MV-4-11 (cell line): ENCODE measurements at regions not wholly inside any gene's neighbourhood (a gene's known extent, or its start where the extent isn't known, plus 50 kb on each side); places are given as distances from the start of the nearest gene placed in this dataset.
"Not testable (repeated sequence)": the region's sequence is repeated elsewhere in the genome, so short reads cannot be mapped to it uniquely, and the experiment has no call there.

ENCODE experiments used
- DNase-seq: peaks from one replicate; lab custom pipeline; 2025; lab: John Stamatoyannopoulos, UW

DNA sequence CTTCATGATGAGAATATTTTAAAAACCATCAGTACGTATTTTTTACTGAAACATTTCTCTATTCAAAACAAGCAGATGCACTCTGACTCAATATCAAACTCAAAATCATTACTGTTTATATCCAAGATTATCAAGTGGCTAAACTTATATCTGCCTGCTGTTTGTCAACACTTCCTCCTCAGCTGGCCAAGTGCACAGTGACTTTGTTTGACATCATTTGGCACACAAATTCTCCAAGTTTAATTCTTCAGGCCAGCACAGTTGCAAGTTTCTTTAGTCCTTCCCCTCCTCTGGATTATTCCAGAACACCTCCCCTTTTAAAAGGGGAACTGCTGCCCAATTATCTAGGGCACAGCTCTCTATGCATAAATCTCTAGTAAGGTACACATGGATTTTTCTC, 346.6 kb downstream of the FSIP2 start:
- no peak for DNase-seq

- no peak for DNase-seq
Observed at GRCh38 chr2:186093174-186093573, 354.6 kb downstream of the FSIP2 start.

GRCh38 chr2:186098821-186099220, 360.2 kb downstream of the FSIP2 start:
- DNase-seq, result no peak

DNA sequence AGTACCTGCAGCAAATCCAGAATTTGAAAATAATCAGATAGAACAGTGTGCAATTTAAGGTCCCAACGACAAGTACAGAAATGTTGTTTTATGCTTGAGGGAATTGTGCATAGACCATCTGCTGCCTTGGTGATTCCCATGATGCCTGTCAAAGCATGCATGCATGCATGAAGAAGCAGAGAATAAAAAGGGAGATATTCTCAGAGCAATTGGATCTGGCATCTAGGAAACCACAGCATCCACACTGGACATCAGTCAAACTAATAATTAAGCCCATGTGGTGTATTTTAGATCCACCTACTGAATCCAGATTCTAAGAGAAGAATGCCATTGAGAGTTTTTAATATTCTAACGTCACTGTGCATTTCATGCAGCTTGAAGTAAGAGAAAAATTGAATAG, 361.2 kb downstream of the FSIP2 start:
- DNase-seq, result no peak

GRCh38 chr2:186100636-186101035, 362.0 kb downstream of the FSIP2 start:
- no peak for DNase-seq

GRCh38 chr2:186101616-186102015, 363.0 kb downstream of the FSIP2 start:
- no peak for DNase-seq

DNA sequence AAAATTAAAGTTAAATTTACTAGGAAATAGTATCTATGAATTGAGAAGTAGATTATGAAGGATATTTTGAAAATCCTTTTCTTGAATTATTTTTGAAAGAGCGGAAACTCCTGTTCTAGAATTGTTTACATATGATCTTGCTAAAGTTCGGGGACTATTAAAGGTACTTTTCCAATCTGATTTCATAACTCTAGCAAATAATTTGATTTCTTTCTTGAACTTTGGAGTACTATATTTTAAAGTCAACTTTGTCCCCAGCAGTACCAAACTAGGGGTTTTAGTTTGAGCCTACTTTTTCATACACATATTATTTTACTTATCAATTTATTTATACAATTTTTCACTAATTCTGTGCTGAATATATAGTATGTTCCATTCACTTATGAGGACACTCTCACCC, 364.7 kb downstream of the FSIP2 start:
- DNase-seq, result no peak

- DNase-seq, result no peak
Observed at GRCh38 chr2:186105016-186105724, 366.6 kb downstream of the FSIP2 start.

DNA sequence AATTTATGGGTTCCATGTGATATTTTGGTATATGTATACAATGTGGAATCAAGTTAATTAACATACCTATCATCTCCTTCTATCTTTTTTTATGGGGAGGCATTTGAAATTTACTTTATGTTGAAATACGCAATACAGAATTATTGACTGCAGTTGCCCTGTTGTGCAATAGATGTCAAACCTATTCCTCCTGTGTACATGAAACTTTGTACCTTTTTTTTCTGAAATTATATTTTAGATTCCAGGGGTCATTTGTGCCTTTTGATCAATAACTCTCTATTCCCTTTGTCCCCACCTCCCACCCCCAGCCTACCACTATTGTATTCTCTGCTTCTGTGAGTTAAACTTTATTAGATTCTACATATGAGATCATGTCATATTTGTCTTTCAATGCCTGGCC, 369.9 kb downstream of the FSIP2 start:
- no peak for DNase-seq

GRCh38 chr2:186113284-186113683, 372.8 kb upstream of the ZC3H15 start:
- no peak for DNase-seq

GRCh38 chr2:186125156-186125555, 360.9 kb upstream of the ZC3H15 start:
- no peak for DNase-seq

DNA sequence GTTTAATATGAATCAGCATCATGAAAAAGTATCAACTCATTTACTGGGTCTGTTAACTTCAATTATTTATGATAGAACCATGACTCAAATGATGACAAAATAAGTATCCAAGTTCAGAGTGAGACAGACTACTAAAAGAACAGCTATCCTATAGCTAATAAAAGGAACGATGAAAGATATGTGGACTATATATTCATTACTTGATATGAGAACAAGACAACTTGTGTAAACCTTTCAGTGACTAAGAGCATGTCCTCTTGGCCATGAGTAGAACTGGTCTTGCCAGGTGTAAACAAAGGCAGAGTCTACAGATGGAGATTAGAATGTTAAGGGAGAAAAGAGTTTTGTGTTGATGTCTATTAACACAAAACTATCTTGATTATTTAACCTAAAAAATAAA, 360.4 kb upstream of the ZC3H15 start:
- no peak for DNase-seq

- no peak for DNase-seq
Observed at GRCh38 chr2:186126181-186126580, 359.9 kb upstream of the ZC3H15 start.

- DNase-seq, result no peak
Observed at GRCh38 chr2:186129767-186130581, 356.1 kb upstream of the ZC3H15 start.

DNA sequence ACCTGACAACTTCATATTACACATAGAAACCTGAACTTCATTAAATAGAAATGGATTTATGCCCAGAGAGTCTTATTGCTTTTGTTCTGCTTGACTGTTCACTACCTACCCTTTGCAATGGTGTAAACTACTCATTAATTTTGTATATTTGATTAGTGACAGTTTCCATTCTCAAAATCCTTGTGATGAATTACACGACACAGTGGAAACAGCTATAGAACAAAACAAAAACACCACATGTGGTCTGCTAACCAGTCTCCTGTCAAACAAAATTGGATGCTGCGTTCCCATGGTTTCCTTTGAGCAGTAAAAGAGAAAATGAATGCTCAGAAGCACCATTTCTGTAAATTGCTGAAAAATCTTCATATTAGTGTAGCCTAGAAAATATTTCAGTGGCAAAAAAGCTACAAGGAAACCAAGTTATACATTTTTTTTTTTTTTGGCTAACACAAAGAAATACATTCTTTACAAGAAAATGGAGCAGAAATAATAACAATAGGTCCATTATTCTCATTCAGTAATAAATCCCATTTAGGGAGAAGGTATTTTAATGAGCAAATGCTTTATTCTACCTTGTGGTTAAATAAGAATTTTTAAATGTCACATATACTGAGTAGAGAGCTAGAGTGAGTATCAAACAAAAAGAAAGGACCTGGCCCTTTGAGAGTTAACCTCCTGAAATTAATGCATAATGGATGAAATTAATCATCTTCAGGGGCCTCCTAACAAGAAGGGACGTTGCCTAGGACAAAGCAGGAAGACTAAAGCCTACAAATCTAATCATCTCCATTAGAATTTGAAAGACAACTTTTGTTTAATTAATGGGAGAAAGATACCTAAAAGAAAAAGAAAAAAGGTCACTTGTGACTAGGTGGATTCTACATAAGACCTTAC, 355.1 kb upstream of the ZC3H15 start:
- DNase-seq, result no peak

DNA sequence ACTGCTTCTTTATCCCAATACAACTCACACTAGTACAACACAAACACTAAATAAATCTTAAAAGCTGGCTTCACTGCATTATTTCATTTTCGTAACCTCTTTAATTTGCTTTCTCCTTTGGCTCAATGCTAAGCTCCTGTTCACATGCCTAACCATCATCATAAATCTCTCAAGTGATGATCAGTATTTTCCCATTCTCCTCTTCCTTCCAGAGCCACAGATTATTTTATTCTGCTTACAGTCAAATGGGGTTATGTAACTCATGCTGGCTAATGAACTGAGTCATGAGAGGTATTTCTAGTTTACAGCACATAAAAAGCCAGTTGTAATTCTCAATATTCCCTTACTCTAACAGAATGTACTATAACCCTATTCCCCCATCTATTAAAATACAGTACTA, 350.4 kb upstream of the ZC3H15 start:
- DNase-seq, result no peak

- no peak for DNase-seq
Observed at GRCh38 chr2:186136860-186137259, 349.2 kb upstream of the ZC3H15 start.

GRCh38 chr2:186138845-186139244, 347.2 kb upstream of the ZC3H15 start:
- DNase-seq, result no peak

GRCh38 chr2:186159101-186159500, 327.0 kb upstream of the ZC3H15 start:
- no peak for DNase-seq

GRCh38 chr2:186164325-186164724, 321.7 kb upstream of the ZC3H15 start:
- DNase-seq, result no peak

DNA sequence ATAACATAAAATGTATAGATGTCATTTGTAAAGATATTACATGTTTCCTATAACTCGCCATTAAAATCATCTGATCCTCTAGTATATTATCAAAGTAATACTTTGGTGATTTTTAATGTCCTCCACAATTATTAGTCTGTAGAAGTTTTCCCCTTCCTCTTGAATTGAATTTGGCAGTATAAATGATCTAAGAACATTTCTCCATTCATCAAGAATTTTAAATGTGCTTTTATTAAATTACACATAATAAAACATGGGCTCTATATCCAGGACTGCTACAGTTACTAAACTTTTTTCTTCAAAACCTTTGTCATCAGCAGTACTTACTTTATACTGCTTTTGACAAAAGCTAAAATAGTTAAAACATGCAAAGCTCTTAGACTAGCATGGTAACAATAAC, 315.4 kb upstream of the ZC3H15 start:
- DNase-seq, result no peak

DNA sequence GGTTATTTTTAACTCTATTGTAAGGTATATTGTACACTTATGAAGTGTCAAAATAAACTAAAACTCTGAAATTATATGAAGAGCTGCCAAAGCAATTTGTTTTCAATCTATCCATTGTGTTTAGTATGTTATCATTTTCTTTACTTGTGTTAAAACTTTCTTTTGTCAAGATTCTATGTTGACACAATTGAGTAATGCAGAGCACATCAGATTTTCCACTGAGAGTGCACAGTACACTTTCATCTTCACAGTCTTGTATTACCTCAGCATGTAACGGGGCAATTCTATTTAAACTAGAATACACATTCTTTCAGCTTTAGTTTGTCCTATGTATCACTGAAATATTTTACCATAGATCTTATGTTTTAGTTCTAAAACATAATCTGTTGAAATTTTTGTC, 304.4 kb upstream of the ZC3H15 start:
- no peak for DNase-seq

DNA sequence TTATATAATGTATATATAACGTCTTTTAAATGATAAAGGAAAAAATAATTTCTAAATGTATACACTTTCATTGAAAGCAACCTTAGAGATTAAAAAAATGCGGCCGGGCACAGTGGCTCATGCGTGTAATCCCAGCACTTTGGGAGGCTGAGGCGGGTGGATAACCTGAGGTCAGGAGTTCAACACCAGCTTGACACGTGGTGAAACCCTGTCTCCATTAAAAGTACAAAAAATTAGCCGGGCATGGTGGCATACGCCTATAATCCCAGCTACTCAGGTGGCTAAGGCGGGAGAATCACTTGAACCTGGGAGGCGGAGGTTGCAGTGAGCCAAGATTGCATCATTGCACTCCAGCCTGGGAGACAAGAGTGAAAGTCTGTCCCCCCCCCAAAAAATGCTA, 303.7 kb upstream of the ZC3H15 start:
- DNase-seq, result not testable (repeated sequence)
